Activated T-cell treated with anti-CD3 and anti-CD28 coated beads for 24 hours (primary cell): ENCODE measurements at regions not wholly inside any gene's neighbourhood (a gene's known extent, or its start where the extent isn't known, plus 50 kb on each side); places are given as distances from the start of the nearest gene placed in this dataset.
"Not testable (repeated sequence)": the region's sequence is repeated elsewhere in the genome, so short reads cannot be mapped to it uniquely, and the experiment has no call there.

ENCODE experiments used
- DNase-seq: peaks from one replicate; pipeline ENCODE4 v3.0.0-alpha.2; 2020; ENCODE audit warnings: low read depth

- DNase-seq: no peak
Measured at GRCh38 chr5:42089705-42090104, 164.6 kb downstream of the FBXO4 start.

GRCh38 chr5:42090162-42090561 lies 165.1 kb downstream of the FBXO4 start:
- no peak for DNase-seq

GRCh38 chr5:42099846-42100245 lies 174.8 kb downstream of the FBXO4 start:
- not testable (repeated sequence) for DNase-seq

DNA sequence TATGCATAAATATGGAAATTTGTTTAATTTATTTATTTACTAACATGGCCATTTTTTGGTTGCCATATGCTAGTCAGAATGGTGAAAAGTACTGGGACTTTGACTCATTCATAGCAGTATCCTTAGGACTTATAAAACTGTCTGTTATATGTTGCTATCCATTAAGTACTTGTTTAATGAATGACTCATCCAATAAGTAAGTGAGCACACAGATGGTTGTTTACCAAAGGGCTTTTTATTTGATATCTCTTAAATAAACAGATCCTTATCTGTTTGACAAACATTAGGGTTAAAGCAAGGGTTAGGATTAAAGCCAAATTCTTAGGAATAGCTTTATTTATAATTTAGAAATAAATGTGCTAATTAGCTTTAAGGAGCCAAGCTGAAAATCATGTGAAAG lies 183.4 kb downstream of the FBXO4 start:
- no peak for DNase-seq

DNA sequence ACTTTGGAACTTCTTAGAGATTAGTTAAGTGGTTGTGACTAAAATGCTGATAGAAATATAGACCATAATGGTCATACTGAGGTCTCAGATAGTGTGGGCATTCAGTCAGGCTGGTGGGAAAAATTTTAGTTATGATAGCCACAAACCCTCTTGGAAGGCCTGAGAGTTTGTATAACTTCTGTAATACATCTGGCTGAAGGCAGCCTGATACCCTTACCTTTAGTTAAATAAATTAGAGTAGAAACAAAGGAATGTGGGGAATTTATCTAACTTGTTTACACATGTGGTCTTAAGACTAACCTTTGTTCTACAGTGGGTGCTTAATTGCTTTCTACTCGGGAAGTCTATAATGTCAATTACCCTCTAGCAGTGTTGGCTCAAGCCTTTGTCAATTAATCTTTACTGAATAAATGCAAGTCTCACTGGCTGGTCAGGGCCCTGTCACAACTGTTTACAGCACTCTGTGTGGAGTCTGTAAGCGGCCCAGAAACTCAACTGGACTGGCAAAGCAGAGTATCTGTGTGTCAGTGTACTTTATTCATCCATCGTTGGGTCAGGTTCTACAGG lies 184.0 kb downstream of the FBXO4 start:
- DNase-seq: no peak

- DNase-seq: not testable (repeated sequence)
Measured at GRCh38 chr5:42115721-42116120, 190.6 kb downstream of the FBXO4 start.

DNA sequence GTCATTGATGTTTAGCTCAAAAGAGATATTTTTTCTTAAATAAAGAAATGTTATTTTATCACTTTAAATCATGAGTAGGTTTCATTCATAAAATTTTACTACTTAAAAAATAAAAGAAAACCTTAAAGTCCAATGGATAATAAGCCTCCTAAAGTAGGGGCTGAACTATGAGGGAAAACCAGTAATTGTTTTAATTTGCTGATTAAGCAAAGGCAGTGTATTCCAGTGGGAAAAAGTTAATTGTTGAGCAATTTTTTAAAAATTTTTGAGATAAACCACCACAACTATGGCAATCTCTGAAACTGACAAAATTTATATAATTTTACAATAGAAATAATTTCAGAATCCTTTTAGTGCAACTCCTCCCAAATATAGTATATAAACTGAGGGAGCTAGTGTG lies 195.0 kb downstream of the FBXO4 start:
- DNase-seq: no peak

- no peak for DNase-seq
Measured at GRCh38 chr5:42121401-42121800, 196.3 kb downstream of the FBXO4 start.

DNA sequence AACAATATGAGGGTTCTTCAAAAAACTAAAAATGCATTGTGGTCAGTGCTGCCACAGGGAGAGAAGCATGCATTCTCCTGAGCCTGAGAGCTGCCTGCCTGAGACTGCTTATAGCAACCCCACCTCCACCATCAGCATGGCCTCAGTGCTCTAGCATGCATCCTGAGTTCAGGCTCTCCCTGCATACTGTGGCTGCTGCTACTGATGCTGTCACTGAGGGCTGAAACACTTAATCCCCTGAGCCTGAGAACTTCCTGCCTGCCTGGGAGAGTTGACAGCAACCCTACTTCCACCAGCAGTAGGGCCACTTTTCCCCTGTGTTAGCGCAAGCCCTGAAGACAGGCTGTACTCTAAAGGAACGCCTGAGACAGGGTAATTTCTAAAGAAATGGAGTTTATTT lies 206.0 kb downstream of the FBXO4 start:
- DNase-seq: no peak

- no peak for DNase-seq
Measured at GRCh38 chr5:42143361-42143760, 218.3 kb downstream of the FBXO4 start.

- DNase-seq: no peak
Measured at GRCh38 chr5:42148813-42149212, 223.7 kb downstream of the FBXO4 start.

GRCh38 chr5:42157215-42157614 lies 232.1 kb downstream of the FBXO4 start:
- no peak for DNase-seq

GRCh38 chr5:42163083-42163482 lies 238.0 kb downstream of the FBXO4 start:
- no peak for DNase-seq

- DNase-seq: no peak
Measured at GRCh38 chr5:42168091-42168670, 243.1 kb downstream of the FBXO4 start.

DNA sequence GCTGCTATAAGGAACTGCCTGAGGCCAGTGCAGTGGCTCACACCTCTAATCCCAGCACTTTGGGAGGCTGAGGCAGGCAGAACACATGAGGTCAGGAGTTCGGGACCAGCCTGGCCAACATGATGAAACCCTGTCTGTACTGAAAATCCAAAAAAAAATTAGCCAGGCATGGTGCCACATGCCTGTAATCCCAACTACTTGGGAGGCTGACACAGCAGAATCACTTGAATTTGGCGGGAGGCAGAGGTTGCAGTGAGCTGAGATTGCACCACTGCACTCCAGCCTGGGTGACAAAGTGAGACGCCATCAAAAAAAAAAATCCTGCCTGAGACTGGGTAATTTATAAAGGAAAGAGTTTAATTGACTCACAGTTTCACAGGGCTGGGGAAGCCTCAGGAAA lies 247.1 kb upstream of the GHR start:
- not testable (repeated sequence) for DNase-seq

GRCh38 chr5:42179843-42180242 lies 243.4 kb upstream of the GHR start:
- not testable (repeated sequence) for DNase-seq

DNA sequence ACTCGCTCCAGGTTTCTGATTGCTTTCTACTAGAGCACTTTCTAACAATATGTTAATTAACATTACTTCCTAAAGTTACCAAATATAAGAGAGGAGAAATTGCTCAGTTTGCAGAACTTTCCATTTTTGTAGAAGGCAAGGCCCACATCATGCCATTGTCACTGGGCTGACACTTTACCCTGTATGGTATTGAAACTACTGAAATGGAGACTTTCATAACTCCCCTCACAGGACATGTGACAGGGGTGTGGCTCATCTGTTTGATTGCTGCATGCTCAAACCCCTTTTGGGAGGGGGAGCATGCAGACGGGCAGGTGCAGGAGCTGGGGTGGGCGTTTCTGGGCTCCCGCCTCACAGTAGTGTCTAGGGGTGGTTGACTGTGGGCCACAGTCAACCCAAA lies 206.3 kb upstream of the GHR start:
- DNase-seq: no peak

DNA sequence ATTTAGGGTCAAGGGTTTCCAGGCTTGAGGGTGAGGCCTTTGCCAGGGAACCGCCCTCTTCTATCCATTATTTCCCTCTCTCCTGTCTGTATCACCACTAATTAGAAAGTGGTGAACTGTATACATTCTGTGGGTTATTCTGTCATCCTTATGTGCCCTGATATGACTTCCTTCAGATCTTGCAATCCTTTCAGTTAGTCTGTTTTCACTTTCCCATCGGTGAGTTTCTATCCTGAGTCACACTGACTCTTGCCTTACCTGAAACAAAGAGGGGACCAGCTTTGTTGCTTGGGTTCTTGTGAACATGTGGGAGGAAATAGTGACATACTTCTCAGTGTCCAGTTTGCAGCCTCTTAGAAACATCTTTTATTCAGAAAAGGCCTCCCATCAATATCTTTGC lies 205.4 kb upstream of the GHR start:
- DNase-seq: no peak

- no peak for DNase-seq
Measured at GRCh38 chr5:42225009-42225408, 198.2 kb upstream of the GHR start.

- no peak for DNase-seq
Measured at GRCh38 chr5:42228279-42228678, 195.0 kb upstream of the GHR start.

DNA sequence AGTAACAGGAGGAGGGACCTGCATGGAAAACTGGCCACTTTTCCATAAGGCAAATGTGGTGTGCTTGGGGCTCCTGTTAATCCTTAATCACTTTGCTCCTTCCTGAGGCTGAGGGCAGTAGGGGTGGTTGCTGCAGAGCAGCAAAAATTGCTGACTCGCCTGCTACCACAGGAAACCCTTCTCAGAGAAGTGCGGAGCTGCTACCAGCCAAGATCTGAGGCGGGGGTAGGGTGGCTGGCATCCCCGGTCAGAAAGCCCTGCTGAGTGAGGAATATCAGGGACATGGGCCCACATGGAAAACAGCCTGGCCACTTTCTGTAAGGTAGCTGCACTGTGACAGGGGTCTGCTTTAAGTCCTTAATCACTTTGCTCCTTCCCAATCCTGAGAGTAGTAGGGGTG lies 192.4 kb upstream of the GHR start:
- no peak for DNase-seq

- DNase-seq: no peak
Measured at GRCh38 chr5:42235241-42235640, 188.0 kb upstream of the GHR start.

GRCh38 chr5:42235837-42236236 lies 187.4 kb upstream of the GHR start:
- DNase-seq: no peak

- no peak for DNase-seq
Measured at GRCh38 chr5:42241636-42242035, 181.6 kb upstream of the GHR start.
